Stimulated activated naive CD4-positive, alpha-beta T cell (primary cell): ENCODE measurements at regions not wholly inside any gene's neighbourhood (a gene's known extent, or its start where the extent isn't known, plus 50 kb on each side); places are given as distances from the start of the nearest gene placed in this dataset.
"Not testable (repeated sequence)": the region's sequence is repeated elsewhere in the genome, so short reads cannot be mapped to it uniquely, and the experiment has no call there.

Source experiments
- DNase-seq, 6 experiments: peaks; one replicate each; lab custom pipeline; 2025; lab: John Stamatoyannopoulos, UW

- not testable (repeated sequence) for DNase-seq
Measured at GRCh38 chr17:27365329-27365945, 71.5 kb downstream of the WSB1 start.

GRCh38 chr17:27366437-27366836, 72.5 kb downstream of the WSB1 start:
- no peak for DNase-seq

GRCh38 chr17:27367121-27367981, 73.4 kb downstream of the WSB1 start:
- DNase-seq: no peak

- DNase-seq: no peak
Measured at GRCh38 chr17:27368151-27368795, 74.4 kb downstream of the WSB1 start.

GRCh38 chr17:27368980-27369379, 75.1 kb downstream of the WSB1 start:
- DNase-seq: no peak

- DNase-seq: no peak
Measured at GRCh38 chr17:27370776-27371175, 76.9 kb downstream of the WSB1 start.

GRCh38 chr17:27373695-27374094, 79.8 kb downstream of the WSB1 start:
- not testable (repeated sequence) for DNase-seq

GRCh38 chr17:27376637-27377547, 79.4 kb upstream of the KSR1 start:
- DNase-seq: no peak

- no peak for DNase-seq
Measured at GRCh38 chr17:27378482-27379175, 77.6 kb upstream of the KSR1 start.

GRCh38 chr17:27379888-27380533, 76.2 kb upstream of the KSR1 start:
- no peak for DNase-seq

- DNase-seq: no peak
Measured at GRCh38 chr17:27380551-27380950, 75.7 kb upstream of the KSR1 start.

- peak; percentile 21 to 51 (median 34) for DNase-seq
Measured at GRCh38 chr17:27381007-27381501, 75.2 kb upstream of the KSR1 start.

GRCh38 chr17:27382025-27382424, 74.2 kb upstream of the KSR1 start:
- no peak for DNase-seq

GRCh38 chr17:27384261-27384701, 72.0 kb upstream of the KSR1 start:
- no peak for DNase-seq

GRCh38 chr17:27384726-27385125, 71.5 kb upstream of the KSR1 start:
- no peak for DNase-seq

GRCh38 chr17:27385626-27386025, 70.6 kb upstream of the KSR1 start:
- DNase-seq: no peak

- no peak for DNase-seq
Measured at GRCh38 chr17:27386206-27387075, 69.8 kb upstream of the KSR1 start.

- no peak for DNase-seq
Measured at GRCh38 chr17:27389542-27390140, 66.6 kb upstream of the KSR1 start.

- no peak for DNase-seq
Measured at GRCh38 chr17:27390540-27390939, 65.7 kb upstream of the KSR1 start.
